GM12891 (cell line): ENCODE measurements at regions not wholly inside any gene's neighbourhood (a gene's known extent, or its start where the extent isn't known, plus 50 kb on each side); places are given as distances from the start of the nearest gene placed in this dataset.

ENCODE experiments used
- PAX5 ChIP-seq: IDR thresholded peaks from 2 replicates; pipeline ENCODE4 v1.6.1; 2011; ENCODE audit warnings: low read length, moderate library complexity, mild to moderate bottlenecking; ENCODE audit not compliant: insufficient read depth, severe bottlenecking
- POLR2A ChIP-seq: IDR thresholded peaks from 2 replicates; pipeline ENCODE4 v1.6.1; 2011; ENCODE audit warnings: low read depth, low read length, control low read depth
- POLR2AphosphoS5 ChIP-seq: IDR thresholded peaks from 2 replicates; pipeline ENCODE4 v1.6.1; 2011; ENCODE audit warnings: low read depth, low read length, control low read depth
- POU2F2 ChIP-seq: IDR thresholded peaks from 2 replicates; pipeline ENCODE4 v1.6.1; 2011; ENCODE audit warnings: low read depth, mild to moderate bottlenecking, control low read depth, low read length, moderate library complexity
- SPI1 ChIP-seq: IDR thresholded peaks from 2 replicates; pipeline ENCODE4 v1.6.1; 2011; ENCODE audit warnings: low read depth, low read length, control low read depth
- TAF1 ChIP-seq: IDR thresholded peaks from 2 replicates; pipeline ENCODE4 v1.6.1; 2011; ENCODE audit warnings: low read depth, low read length, control low read depth

GRCh38 chr10:31694126-31694685 lies 234.4 kb downstream of the ARHGAP12 start:
- TF ChIP-seq POLR2A (no peak), POLR2AphosphoS5 (no peak), TAF1 (no peak), SPI1 (no peak), PAX5 (no peak), POU2F2 (no peak)
